NCI-H446 (cell line): ENCODE measurements at regions not wholly inside any gene's neighbourhood (a gene's known extent, or its start where the extent isn't known, plus 50 kb on each side); places are given as distances from the start of the nearest gene placed in this dataset.
"Not testable (repeated sequence)": the region's sequence is repeated elsewhere in the genome, so short reads cannot be mapped to it uniquely, and the experiment has no call there.

Experiments
- DNase-seq, 2 experiments: peaks; one replicate each; lab custom pipeline; 2025; lab: John Stamatoyannopoulos, UW

DNA sequence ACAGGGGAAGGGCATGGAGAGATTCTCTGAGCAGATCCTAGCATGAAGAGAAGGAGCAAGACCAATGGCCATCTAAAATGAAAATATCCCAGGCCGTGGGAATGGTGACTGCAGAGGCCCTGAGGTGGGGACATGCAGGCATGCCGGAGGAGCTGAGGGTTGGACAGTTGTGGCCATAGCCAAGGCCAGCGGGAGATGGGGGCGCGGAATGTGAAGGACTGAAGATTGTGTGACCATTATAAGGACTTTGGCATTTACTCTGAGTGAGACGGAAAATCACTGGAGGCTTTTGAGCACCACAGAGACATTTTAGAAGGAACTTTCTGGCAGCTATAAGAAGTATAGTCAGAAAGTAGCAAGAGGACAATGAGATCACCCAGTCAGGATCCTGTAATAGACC is 341.1 kb downstream of the SFMBT2 start:
- DNase-seq = no peak

DNA sequence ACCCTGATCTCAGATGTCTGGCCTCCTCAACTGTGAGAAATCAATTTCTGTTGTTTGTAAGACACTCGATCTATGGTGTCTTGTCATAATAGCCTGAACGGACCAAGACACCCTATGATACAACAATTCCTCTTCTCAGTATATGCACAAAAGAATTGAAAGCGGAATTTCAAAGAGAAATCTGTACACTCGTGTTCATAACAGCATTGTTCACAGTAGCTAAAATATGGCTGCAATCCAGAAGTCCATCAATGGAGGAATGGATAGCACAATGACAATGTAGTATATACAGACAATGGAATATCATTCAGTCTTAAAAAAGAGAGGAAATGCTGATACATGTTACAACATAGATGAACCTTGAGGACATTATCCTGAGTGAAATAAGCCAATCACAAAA is 354.6 kb downstream of the SFMBT2 start:
- no peak for DNase-seq

DNA sequence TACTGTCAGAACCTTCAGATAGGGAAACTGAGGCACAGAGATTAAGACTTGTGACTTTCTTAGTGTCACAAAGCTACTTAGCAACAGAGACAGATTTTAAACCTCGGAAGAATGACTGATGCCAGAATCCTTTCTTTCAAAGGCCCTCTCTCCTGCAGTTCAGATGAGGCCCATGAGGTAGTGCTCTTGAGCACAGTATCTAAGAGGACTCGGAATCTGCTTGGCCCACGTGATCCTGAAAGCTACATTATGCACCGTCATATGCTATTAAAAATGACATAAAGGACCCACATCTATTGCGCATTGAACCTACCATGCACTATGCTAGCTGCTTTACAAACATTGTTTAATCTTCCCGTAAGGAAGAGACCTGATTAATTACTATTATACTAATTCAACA is 355.9 kb downstream of the SFMBT2 start:
- DNase-seq = no peak

DNA sequence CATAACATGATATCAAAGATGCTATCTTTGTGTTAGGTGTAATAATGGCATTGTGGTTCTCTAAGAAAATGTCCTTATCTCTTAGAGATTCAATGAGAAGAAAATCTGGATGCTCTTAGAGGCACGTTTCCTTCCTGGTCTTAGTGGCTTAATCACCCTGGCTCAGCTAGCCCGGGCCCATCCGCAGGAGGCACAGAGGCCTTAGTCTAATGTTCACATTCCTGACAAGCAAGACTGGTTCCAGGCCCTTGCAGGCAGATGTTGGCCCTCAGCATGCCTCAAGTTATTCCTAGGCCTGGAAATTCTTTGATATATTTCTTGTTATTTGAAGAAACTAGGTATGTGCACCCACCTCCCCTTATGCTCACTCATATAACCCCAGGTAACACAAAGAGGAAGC is 357.6 kb downstream of the SFMBT2 start:
- no peak for DNase-seq

DNA sequence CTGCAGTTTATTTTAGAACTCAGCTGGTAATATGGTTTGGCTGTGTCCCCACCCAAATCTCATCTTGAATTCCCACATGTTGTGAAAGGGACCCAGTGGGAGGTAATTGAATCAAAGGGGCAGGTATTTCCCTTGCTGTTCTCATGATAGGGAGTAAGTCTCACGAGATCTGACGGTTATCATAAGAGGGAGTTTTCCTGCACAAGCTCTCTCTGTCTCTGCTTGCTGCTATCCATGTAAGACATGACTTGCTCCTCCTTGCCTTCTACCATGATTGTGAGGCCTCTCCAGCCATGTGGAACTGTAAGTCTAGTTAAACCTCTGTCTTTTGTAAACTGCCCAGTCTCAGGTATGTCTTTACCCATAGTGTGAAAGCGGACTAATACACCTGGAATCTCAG is 360.8 kb downstream of the SFMBT2 start:
- DNase-seq = not testable (repeated sequence)

DNA sequence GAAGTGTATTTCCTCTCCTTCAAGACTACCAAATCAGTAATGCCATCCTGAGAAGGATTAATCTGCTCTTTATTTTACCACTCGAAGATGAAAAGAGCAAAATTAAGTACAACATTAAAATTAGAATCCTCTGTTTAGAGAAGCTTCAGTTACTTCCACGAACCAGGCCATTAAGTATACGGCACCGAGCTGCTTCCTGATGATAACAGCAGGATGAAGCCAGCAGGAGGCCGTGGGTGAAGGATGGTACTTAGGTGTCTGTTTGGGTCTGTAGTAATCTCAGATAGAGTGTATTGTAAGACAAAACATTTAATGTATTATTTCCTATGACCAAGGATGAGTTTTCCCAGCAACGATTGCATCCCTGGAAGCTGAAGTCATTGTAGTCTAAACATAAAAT is 362.8 kb downstream of the SFMBT2 start:
- no peak for DNase-seq

DNA sequence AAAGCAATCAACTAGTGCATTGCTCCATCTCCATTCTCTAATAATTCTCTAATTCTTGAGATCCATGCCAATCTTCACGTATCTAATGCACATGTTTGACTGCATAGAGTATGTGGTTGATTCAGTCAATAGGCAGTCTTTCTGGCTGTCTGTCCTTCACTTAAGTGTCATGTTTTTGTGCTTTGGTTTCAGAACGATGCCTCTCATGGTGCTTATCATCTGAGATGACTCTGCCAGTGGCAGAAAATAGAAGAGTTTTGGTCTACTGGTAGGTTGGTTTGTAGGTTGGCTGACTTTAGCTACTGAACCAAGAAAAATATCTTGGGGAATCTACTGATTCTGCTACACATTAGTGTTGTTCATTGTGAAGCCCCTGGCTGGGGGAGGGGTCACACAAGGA is 364.2 kb downstream of the SFMBT2 start:
- no peak for DNase-seq

DNA sequence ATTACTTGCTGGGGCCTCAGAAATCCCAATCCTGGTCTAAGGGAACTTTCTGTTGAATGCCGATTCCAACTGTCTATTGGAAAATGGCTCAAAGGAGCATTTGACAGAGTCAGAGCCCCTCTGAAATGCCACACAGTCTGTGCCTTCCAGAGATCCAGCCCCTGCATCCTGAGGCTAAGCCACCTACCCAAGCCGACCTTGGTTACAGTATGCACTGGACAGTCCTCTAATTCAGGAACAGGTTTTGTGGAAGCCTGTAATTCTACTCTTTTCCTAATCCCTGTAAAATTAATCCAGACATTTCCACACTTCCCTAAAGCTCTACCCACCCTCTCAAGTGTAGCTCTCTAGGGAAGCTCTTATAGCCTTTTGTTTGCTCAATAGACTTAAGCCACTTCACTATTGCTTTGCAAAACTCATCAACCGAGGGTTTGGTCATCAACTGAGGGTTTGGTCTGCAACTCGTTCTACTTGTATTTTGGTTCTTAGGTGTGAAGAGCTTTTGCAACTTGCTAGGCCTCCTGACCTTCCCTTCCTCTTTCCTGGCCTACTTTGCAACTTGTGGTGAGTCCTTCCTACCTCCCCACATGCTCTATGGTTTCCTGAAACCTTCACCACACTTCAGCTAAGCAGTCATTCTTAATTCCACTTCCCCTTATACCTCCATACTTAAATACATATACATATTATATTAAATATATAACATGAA is 364.8 kb downstream of the SFMBT2 start:
- DNase-seq = no peak

DNA sequence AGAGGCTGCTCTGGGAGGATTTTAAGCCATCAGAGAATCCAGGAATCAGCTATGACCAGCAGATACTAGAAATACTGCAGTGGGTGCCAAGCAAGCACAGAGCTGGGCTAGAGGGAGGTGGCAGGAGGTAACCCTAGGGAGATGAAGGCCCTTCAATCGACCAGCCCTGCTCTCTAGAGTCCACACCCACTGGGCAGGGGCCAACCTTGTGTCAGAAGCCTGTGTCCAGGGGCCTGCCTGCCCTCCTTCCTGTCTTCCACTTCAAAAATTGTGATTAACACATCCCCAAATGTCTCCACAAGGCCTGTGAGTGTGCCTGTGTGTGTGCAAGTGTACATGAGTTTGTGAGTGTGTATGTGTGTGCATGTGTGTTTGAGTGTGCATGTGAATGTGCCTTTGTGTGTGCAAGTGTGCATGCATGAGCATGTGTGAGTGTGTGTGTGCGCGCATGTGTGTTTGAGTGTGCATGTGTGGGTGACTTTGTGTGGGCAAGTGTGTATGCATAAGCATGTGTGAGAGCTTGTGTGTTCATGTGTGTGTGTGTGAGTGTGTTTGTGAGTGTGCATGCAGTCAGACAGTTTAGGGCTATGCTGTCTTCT is 367.7 kb downstream of the SFMBT2 start:
- no peak for DNase-seq

DNA sequence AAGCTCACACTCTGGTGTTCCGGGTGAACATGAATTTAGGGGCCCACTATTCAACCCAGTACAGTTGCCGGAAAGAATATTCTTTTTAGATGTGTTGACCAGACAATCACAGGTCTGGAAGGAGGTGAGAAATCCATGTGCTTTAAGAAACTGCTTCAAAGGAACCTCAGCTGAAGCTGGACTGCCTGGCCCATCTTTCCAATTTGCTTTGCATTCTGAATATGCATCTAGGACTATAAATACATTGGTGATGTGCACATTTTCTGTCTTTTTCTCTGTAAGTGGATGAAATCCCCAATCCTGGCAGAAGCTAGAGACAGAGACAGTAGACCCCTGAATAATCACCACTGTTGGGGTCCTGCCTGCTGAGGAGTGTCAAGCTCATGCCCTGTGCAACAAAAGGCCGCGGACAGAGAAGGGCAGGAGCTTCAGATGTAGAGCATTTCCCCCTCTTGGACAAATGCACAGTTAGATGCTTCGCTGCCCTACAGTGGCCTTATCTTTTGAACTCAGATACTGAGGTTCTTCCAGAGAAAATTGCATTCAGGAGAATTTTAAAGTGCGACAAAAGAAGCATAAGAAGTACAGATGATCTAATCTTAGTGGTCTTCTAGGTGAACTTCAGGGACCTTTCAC is 368.3 kb downstream of the SFMBT2 start:
- DNase-seq = no peak

DNA sequence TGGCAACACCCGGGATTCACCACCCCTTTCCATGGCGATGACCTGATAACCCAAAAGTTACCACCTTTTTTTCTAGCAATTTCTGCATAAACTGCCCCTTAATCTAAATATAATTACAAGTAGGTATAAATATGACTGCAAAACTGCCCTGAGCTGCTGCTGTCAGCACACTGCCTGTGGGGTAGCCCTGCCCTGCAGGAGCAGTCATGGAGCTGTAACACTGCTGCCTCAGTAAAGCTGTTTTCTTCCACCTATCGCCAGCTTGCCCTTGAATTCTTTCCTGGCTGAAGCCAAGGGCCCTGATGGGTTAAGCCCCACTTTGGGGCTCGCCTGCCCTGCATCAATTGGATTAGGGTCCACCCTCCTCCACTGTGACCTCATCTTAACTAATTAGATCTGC is 368.8 kb downstream of the SFMBT2 start:
- DNase-seq = no peak

DNA sequence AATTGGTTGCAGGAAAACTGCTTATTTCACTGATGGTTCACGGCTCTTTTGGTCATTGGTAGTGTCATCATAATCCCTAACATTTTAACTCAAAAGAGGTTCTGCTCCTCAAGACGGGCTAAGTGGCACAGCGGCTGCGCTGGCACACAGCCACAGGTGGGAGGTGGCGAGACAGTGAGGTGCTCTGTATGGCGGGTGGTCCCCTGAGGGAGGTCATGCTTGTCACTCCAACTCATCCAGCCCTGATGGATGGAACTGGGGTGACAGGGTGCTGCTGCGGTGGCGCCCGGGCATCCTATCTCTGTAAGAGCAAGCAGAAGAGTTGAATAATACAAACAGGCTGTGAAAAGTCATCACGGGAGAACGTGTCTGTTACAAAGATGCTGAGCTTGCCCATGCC is 370.2 kb downstream of the SFMBT2 start:
- DNase-seq = no peak

DNA sequence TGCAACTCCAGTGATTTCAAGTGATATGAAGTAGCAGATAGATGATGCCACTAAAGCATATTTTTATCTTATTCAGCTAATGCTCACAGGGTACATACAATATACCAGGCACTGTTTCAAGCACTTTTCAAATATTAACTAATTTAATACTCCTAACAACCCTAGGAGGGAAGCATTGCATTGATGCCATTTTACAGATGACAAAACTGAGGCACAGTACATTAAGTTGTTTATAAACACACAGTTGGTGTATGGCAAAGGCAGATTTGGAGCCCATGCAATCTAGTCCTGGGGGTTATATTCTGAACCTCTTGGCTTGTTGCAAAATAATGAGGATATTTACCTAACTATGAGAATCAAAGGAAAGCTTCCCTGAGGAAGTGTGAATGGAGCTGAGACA is 371.0 kb downstream of the SFMBT2 start:
- DNase-seq = no peak

DNA sequence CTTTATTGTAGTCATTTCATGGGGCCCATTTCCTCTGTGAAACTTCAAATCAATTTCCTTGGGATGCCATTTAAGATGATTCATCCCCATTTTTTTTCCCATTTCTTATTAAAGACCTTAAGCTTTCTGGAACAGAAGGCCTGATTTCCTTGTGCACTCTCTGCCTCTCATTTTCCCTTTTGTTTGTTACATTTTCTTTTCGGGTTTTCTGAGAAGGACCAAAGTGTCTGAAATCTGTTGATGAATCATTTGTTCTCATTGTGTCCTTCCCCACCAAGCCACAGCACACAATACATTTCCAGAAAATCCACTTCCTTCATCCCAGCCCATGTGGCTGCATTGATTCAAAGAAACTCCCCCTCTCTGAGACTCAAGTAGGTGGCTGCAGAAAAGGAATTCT is 372.4 kb downstream of the SFMBT2 start:
- no peak for DNase-seq

DNA sequence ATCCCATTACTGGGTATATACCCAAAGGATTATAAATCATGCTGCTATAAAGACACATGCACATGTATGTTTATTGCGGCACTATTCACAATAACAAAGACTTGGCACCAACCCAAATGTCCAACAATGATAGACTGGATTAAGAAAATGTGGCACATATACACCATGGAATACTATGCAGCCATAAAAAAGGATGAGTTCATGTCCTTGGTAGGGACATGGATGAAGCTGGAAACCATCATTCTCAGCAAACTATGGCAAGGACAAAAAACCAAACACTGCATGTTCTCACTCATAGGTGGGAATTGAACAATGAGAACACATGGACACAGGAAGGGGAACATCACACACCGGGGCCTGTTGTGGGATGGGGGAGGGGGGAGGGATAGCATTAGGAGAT is 373.4 kb downstream of the SFMBT2 start:
- not testable (repeated sequence) for DNase-seq

DNA sequence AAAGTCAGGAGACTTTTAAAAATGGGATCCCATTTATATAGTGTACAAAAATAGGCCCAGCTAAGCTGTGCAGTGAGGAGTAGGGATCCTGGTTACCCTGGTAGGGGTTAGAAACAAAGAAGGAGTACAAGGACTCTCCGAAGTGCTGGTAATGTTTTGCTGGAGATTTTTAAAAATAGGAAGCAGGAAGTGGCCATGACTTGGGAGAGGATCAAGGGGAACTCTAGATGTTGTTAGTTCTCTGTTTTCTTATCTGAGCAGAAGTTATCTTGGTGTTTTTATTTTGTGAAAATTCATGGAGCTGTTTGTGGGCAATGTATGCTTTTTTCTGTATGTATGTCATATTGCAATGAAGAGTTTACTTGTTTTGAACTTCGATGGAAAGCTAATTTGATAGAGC is 373.9 kb downstream of the SFMBT2 start:
- no peak for DNase-seq

DNA sequence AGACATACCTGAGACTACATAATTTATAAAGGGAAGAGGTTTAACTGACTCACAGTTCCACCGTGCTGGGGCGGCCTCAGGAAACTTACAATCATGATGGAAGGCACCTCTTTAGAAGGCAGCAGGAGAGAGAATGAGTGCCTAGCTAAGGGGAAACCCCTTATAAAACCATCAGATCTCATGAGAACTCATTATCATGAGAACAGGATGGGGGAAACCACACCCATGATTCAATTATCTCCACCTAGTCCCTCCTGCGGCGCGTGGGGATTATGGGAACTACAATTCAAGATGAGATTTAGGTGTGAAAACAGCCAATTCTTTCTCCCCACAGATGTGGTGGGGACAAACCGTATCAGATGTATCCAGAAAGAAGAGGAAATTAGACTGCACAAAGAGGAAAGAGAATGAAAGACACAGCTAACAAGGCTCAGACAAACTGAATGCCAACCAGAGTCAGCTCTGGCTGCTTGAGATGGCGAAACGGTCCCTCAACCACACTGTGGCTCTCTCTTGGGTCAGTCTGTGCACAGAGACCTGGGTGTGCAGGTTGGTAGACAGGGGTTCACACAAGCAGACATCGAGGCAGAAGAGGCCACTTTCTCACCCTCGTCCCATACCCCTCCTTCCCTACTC is 375.6 kb downstream of the SFMBT2 start:
- DNase-seq = no peak

DNA sequence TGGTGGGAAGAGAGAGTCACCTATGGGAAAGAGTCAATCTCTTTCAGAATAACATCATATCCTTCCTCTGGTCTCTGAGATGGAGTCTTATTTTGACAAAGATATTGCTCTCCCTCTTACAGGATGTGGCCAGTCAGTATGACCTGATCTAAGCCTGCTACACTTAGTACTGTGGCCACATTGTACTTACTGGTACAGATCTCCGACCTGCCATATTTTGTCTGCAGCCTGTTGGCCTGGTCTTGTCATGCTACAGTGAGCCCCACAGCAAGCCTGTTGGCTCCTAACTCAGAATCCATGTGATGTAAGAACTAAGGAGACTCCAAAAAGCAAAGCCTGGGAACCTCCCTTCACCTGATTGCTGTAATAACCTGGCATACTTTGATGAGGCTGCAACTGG is 377.8 kb downstream of the SFMBT2 start:
- DNase-seq = no peak

DNA sequence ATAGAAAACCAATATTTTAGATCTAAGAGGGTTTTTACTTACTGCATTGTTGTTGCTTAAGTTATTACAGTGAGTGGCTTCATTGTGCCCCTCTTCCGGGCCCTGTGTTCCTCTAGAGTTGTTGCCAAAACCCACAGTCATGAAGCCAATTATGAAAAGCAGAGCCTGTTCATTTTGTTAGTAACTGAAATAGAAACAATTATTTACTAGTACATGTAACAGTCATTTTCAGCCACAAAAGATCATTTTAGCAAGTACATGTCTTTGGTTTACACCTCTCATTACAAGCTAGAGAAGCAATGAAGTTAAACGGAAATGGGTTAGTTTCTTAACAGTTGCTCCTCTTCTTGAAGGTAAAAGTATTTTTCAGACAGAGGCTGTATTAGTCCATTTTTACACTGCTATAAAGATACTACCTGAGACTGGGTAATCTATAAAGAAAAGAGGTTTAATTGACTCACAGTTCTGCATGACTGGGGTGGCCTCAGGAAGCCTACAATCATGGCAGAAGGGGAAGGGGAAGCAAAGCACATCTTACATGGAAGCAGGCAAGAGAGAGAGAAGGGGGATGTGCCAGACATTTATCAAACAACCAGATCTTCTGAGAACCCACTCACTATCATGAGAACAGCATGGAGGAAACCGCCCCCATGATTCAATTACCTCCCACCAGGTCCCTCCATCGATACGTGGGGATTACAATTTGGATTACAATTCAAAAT is 380.5 kb downstream of the SFMBT2 start:
- DNase-seq = no peak

DNA sequence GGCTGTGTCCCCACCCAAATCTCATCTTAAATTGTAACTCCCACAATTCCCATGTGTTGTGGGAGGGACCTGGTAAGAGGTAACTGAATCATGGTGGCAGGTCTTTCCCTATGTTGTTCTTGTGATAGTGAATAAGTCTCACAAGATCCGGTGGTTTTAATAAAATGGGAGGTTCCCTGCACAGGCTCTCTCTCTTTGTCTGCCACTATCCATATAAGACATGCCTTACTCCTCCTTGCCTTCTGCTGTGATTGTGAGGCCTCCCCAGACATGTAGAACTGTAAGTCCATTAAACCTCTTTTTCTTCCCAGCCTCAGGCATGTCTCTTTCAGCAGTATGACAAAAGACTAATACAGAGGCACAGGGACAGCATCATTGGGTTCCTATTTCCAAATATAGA is 381.2 kb downstream of the SFMBT2 start:
- DNase-seq = no peak

DNA sequence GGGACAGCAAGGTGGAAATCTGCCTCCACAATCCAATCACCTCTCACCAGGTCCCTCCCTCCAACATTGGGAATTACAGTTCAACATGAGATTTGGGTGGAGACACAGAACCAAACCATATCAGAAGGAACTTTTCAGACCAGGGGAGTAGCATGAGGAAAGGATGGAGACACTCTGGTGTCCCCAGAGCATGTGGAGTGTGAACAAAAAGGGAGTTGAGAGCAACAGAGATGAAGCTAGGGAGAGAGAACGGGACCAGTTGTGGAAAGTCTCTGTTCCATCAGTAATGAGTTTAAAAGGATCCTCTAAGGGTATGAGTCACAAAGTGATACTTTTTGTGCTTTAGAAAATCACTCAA is 382.0 kb downstream of the SFMBT2 start:
- no peak for DNase-seq

DNA sequence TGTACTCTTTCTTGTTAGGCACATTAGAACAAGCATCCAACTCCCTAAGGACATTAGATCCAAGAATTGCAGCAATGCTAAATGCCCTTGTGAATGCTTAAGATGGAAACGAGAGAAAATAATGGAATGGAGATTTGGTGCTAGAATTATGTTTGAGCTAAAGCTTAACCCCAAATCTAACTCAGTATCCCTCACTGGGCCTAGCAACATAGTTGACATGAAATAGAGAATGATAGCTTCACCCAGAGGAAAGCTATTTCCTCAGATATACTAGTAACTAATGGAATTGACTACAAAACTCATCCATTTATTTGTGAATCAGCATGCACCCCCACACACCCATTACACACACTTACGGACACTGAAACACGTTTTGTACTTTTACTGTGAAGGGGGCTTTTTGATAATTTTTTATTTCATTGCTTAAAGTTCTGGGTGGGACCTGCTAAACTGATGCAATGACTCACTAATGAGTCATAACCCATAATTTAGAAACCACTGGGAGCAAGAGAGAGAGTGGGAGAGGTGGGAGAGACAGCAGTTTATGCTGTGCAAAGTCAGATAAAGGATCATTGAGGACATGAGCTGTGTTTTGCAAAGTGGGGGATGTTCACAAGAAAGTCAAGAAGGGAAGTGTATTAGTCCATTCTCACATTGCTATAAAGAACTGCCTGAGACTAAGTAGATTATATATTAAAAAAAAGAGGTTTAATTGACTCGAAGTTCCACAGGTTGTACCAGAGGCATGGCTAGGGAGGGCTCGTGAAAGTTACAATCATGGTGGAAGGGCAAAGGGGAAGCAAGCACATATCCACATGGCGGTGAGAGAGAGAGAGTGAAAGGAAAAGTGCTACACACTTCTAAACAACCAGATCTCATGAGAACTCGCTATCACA is 382.7 kb downstream of the SFMBT2 start:
- DNase-seq = no peak
